ENCODE measurements at regions not wholly inside any gene's neighbourhood (a gene's known extent, or its start where the extent isn't known, plus 50 kb on each side); places are given as distances from the start of the nearest gene placed in this dataset.

DNA sequence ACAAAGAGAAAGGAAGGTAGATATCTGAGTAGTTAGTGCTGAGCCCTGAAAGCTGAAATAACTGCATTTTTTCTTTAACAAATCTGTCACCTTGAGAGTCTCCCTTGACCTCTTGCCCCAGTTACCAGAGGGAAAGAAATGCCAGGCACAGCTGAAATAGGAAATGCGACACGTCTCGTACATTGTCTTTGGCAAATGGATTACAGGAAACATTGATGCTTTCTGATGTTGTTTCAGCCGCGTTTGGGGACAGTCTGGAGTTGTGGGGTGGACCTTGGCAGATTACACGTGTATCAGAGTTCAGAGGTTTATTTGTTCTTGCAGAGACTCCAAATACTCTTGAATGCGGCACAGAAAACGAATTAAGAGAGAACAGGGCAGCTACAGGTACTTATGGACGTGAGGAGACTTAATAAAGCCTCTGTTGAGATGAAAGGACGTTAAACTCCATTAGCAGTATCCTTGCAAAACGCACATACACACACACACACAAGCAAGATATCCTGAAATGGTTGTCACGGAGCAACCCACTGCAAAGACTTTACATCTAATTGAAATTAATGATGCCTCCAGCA lies 272.8 kb upstream of the RORA start:
- H3K23me2 ChIP-seq (ENCODE audit: insufficient read length, low read depth, low read length, poor library complexity, severe bottlenecking): no peaks in the 10 kb centered on the region
- no peak overlapping the region for H3K4ac ChIP-seq (ENCODE audit: low read depth, low read length)
- H3K9me3 ChIP-seq (ENCODE audit: control insufficient read depth, low read depth, low read length): no peaks in the 10 kb centered on the region
- H2BK20ac ChIP-seq (ENCODE audit: low read depth, low read length, poor library complexity, severe bottlenecking): no peak overlapping the region
- no peak overlapping the region for H2BK5ac ChIP-seq (ENCODE audit: insufficient read length, low read length)
- no peak overlapping the region for H3K9ac ChIP-seq (ENCODE audit: extremely low read depth, insufficient read length, low read length)
- H3K56ac ChIP-seq (ENCODE audit: insufficient read length, low read depth, low read length): no peak overlapping the region
- no peak overlapping the region for H3K4me2 ChIP-seq (ENCODE audit: insufficient read depth, insufficient read length, low read length)
- Mint-ChIP-seq H3K36me3 (ENCODE audit: insufficient read depth in 1 of 3, low read depth in 3 of 3) (no peaks in the 10 kb centered on the region), H3K9me3 (no peaks in the 10 kb centered on the region), H3K4me3 (no peak overlapping the region), H3K4me1 (peaks cover 19 to 21% of the 10 kb centered on the region in 2 experiments), H3K27me3 (ENCODE audit: low read depth) (peaks cover 2% of the 10 kb centered on the region; the same call in 1 of the 2 replicates), H3K27ac (no peak overlapping the region)
- H3K27me3 ChIP-seq (ENCODE audit: insufficient read depth, low read length): no peaks in the 10 kb centered on the region
- no peak overlapping the region for H3K27ac ChIP-seq (ENCODE audit: insufficient read length, low read depth, low read length)
- no peak overlapping the region for H2AK5ac ChIP-seq (ENCODE audit: insufficient read length, low read length)
- no peak overlapping the region for H2BK120ac ChIP-seq (ENCODE audit: low read depth, low read length, poor library complexity, severe bottlenecking)
- H2BK15ac ChIP-seq (ENCODE audit: low read depth, low read length): no peak overlapping the region
- H2BK12ac ChIP-seq (ENCODE audit: insufficient read length, low read depth, low read length): no peak overlapping the region
- H3K79me1 ChIP-seq (ENCODE audit: insufficient read depth, low read depth, low read length, poor library complexity, severe bottlenecking): no peaks in the 10 kb centered on the region
- H3T11ph ChIP-seq (ENCODE audit: low read length): no peak overlapping the region
- no peaks in the 10 kb centered on the region for H3K79me2 ChIP-seq (ENCODE audit: insufficient read depth, low read length)
- no peak overlapping the region for H4K91ac ChIP-seq (ENCODE audit: insufficient read length, low read depth, low read length)
- no peak overlapping the region for H4K8ac ChIP-seq (replicated peaks; ENCODE audit: insufficient read length, low read depth, low read length)
- no peak overlapping the region for H3K23ac ChIP-seq (ENCODE audit: insufficient read length, low read depth, low read length)
- H3K4me1 ChIP-seq (ENCODE audit: insufficient read depth, low read length): peaks cover 3% of the 10 kb centered on the region; the same call in 1 of the 2 replicates
- H4K20me1 ChIP-seq (ENCODE audit: control insufficient read depth, insufficient read depth, insufficient read length): no peaks in the 10 kb centered on the region
- H3K18ac ChIP-seq (ENCODE audit: insufficient read length, low read depth, low read length): no peak overlapping the region
- H2AFZ ChIP-seq (ENCODE audit: low read length): no peak overlapping the region
- no peak for DNase-seq
- no CpG with 5 or more reads among the region's 12 CpGs for WGBS (ENCODE audit: extremely low coverage, insufficient read length, low lambda C conversion rate)
- no peak overlapping the region for H3K14ac ChIP-seq (ENCODE audit: insufficient read depth, low read length)
- H4K5ac ChIP-seq (ENCODE audit: insufficient read length, low read depth, low read length): no peak overlapping the region
- TF ChIP-seq CTCF (conservative IDR thresholded peaks at IDR 0.05): no peak
